ENCODE measurements at regions not wholly inside any gene's neighbourhood (a gene's known extent, or its start where the extent isn't known, plus 50 kb on each side); places are given as distances from the start of the nearest gene placed in this dataset.

- Histone ChIP-seq H3K4me3 (ENCODE audit: low read length) (no peak overlapping the region), H3K36me3 (replicated peaks; ENCODE audit: low read depth, low read length) (no peaks in the 10 kb centered on the region), H2AFZ (ENCODE audit: low read depth, low read length) (no peak overlapping the region)
These were observed 117.8 kb downstream of the FGF18 start for GRCh38 chr5:171537070-171537849.

DNA sequence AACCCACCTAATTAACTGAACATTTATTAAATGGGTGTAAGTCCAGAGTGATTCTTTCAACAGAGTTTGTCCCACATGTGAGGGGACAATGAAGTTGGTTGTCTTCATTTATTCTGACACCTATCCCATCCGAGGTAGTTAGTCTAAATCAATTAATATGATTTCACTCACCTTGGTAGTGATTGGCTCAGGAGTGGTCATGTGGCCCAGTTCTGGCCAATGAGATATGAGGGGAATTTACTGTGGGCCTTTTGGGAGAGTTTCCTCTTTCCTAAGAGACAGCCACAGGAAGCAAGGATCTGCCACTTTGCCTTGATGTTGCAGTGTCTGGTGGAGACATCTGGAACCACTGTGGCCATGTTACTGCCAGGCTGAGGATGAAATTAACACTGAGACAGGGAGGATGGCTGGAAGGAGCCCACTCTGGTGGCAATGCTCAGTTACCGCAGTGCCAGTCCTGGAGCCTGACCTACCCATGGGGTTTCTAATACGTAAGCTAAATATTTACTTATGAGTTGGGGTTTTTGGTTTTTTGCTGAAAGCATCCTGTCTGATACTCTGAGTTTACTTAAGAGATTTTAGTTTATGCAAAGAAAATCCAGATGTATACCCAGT is 118.6 kb downstream of the FGF18 start:
- Histone ChIP-seq H3K27ac (ENCODE audit: low read length) (no peak overlapping the region), H2AFZ (ENCODE audit: low read depth, low read length) (no peak overlapping the region), H3K9ac (ENCODE audit: low read length) (no peak overlapping the region), H3K36me3 (replicated peaks; ENCODE audit: low read depth, low read length) (no peaks in the 10 kb centered on the region), H3K9me3 (ENCODE audit: insufficient read depth, low read length) (no peaks in the 10 kb centered on the region), H3K4me3 (ENCODE audit: low read length) (no peak overlapping the region), H3K4me2 (ENCODE audit: low read length) (no peak overlapping the region), H3K27me3 (ENCODE audit: low read depth, low read length) (peaks cover 26% of the 10 kb centered on the region), H3K4me1 (ENCODE audit: low read length) (no peaks in the 10 kb centered on the region), H4K20me1 (ENCODE audit: insufficient read depth, low read length) (no peaks in the 10 kb centered on the region), H3K79me2 (ENCODE audit: low read length) (no peaks in the 10 kb centered on the region)
- TF ChIP-seq EZH2phosphoT487 (IDR thresholded peaks at IDR 0.05; ENCODE audit: low read depth) = no peak

More at GRCh38 chr5:171537070-171537849, 117.8 kb downstream of the FGF18 start:
- Histone ChIP-seq H3K79me2 (ENCODE audit: low read length) (no peaks in the 10 kb centered on the region), H4K20me1 (ENCODE audit: insufficient read depth, low read length) (no peaks in the 10 kb centered on the region), H3K9me3 (ENCODE audit: insufficient read depth, low read length) (no peaks in the 10 kb centered on the region), H3K9ac (ENCODE audit: low read length) (no peak overlapping the region), H3K4me1 (ENCODE audit: low read length) (no peaks in the 10 kb centered on the region), H3K27me3 (ENCODE audit: low read depth, low read length) (peaks cover 26% of the 10 kb centered on the region), H3K4me2 (ENCODE audit: low read length) (no peak overlapping the region), H3K27ac (ENCODE audit: low read length) (no peak overlapping the region)
- TF ChIP-seq, protein P1, sequence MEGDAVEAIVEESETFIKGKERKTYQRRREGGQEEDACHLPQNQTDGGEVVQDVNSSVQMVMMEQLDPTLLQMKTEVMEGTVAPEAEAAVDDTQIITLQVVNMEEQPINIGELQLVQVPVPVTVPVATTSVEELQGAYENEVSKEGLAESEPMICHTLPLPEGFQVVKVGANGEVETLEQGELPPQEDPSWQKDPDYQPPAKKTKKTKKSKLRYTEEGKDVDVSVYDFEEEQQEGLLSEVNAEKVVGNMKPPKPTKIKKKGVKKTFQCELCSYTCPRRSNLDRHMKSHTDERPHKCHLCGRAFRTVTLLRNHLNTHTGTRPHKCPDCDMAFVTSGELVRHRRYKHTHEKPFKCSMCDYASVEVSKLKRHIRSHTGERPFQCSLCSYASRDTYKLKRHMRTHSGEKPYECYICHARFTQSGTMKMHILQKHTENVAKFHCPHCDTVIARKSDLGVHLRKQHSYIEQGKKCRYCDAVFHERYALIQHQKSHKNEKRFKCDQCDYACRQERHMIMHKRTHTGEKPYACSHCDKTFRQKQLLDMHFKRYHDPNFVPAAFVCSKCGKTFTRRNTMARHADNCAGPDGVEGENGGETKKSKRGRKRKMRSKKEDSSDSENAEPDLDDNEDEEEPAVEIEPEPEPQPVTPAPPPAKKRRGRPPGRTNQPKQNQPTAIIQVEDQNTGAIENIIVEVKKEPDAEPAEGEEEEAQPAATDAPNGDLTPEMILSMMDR (IDR thresholded peaks at IDR 0.05; ENCODE audit: low read depth, low read length) = no peak
- TF ChIP-seq EZH2phosphoT487 (IDR thresholded peaks at IDR 0.05; ENCODE audit: low read depth) = no peak

DNA sequence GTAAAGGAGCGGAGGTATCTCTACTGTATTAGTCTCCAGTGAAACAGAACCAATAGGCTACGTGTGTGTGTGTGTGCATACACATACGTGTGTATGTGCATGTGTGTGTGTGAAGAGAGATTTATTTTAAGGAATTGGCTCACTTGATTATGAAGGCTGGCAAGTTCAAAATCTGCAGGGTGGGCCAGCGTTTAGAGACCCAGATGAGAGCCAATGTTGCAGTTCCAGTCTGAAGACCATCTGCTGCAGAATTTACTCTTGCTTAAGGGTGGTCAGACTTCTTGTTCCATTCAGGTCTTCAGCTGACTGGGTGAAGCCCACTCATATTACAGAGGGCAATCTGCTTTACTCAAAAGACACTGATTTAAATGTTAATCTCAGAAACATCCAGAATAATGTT is 119.2 kb downstream of the FGF18 start:
- H3K4me1 ChIP-seq (ENCODE audit: low read length) = no peaks in the 10 kb centered on the region
- no peaks in the 10 kb centered on the region for H3K79me2 ChIP-seq (ENCODE audit: low read length)
- H3K27me3 ChIP-seq (ENCODE audit: low read depth, low read length) = peaks cover 24% of the 10 kb centered on the region
- H3K4me3 ChIP-seq (ENCODE audit: low read length) = no peak overlapping the region
- no peak overlapping the region for H3K9ac ChIP-seq (ENCODE audit: low read length)
- H2AFZ ChIP-seq (ENCODE audit: low read depth, low read length) = no peak overlapping the region
- H3K4me2 ChIP-seq (ENCODE audit: low read length) = no peak overlapping the region
- H4K20me1 ChIP-seq (ENCODE audit: insufficient read depth, low read length) = no peaks in the 10 kb centered on the region
- H3K27ac ChIP-seq (ENCODE audit: low read length) = no peak overlapping the region
- H3K36me3 ChIP-seq (replicated peaks; ENCODE audit: low read depth, low read length) = no peaks in the 10 kb centered on the region
- no peaks in the 10 kb centered on the region for H3K9me3 ChIP-seq (ENCODE audit: insufficient read depth, low read length)
- TF ChIP-seq, protein P1 (IDR thresholded peaks at IDR 0.05; ENCODE audit: low read depth, low read length) = no peak
- no peak for TF ChIP-seq EZH2phosphoT487 (IDR thresholded peaks at IDR 0.05; ENCODE audit: low read depth)

- TF ChIP-seq EZH2phosphoT487 (IDR thresholded peaks at IDR 0.05; ENCODE audit: low read depth) = no peak
- Histone ChIP-seq H2AFZ (ENCODE audit: low read depth, low read length) (no peak overlapping the region), H3K4me1 (ENCODE audit: low read length) (no peaks in the 10 kb centered on the region), H4K20me1 (ENCODE audit: insufficient read depth, low read length) (no peaks in the 10 kb centered on the region), H3K9me3 (ENCODE audit: insufficient read depth, low read length) (no peaks in the 10 kb centered on the region), H3K4me2 (ENCODE audit: low read length) (no peak overlapping the region), H3K27ac (ENCODE audit: low read length) (no peak overlapping the region), H3K9ac (ENCODE audit: low read length) (no peak overlapping the region), H3K4me3 (ENCODE audit: low read length) (no peak overlapping the region), H3K79me2 (ENCODE audit: low read length) (no peaks in the 10 kb centered on the region), H3K27me3 (ENCODE audit: low read depth, low read length) (peaks cover 19% of the 10 kb centered on the region; the same call in 1 of the 2 replicates), H3K36me3 (replicated peaks; ENCODE audit: low read depth, low read length) (no peaks in the 10 kb centered on the region)
These were observed 121.4 kb downstream of the FGF18 start for GRCh38 chr5:171540865-171541264.

DNA sequence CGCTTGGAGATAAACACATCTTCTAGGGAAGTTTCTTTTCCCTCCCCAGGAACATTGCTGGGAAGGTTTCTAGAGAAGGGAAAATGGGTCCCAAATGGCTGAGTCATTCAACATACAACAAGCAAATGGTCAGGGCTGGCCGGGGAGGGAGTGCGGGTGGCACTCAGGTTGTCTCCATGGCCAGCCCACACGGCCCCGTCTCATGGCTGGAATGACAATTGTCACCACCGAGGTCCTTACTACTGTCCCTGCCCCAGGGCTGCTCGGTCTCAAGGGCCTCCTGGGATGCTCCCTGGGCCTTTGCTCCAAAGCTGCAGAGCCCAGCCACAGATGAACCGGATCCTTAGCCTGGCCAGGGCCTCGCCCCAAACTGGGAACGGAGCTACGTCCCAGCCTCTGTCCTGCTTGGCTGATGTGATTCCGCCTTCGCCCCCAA is 121.9 kb downstream of the FGF18 start:
- no peak overlapping the region for H3K27ac ChIP-seq (ENCODE audit: low read length)
- H3K9me3 ChIP-seq (ENCODE audit: insufficient read depth, low read length) = no peaks in the 10 kb centered on the region
- TF ChIP-seq EZH2phosphoT487 (IDR thresholded peaks at IDR 0.05; ENCODE audit: low read depth) = no peak
- TF ChIP-seq, protein P1 (IDR thresholded peaks at IDR 0.05; ENCODE audit: low read depth, low read length) = no peak
- no peak overlapping the region for H3K4me2 ChIP-seq (ENCODE audit: low read length)
- H4K20me1 ChIP-seq (ENCODE audit: insufficient read depth, low read length) = no peaks in the 10 kb centered on the region
- no peak overlapping the region for H3K9ac ChIP-seq (ENCODE audit: low read length)
- no peaks in the 10 kb centered on the region for H3K36me3 ChIP-seq (replicated peaks; ENCODE audit: low read depth, low read length)
- H3K4me1 ChIP-seq (ENCODE audit: low read length) = no peaks in the 10 kb centered on the region
- no peak overlapping the region for H2AFZ ChIP-seq (ENCODE audit: low read depth, low read length)
- no peak overlapping the region for H3K4me3 ChIP-seq (ENCODE audit: low read length)
- no peaks in the 10 kb centered on the region for H3K79me2 ChIP-seq (ENCODE audit: low read length)
- H3K27me3 ChIP-seq (ENCODE audit: low read depth, low read length) = peaks cover 15% of the 10 kb centered on the region; the same call in 1 of the 2 replicates
